ENCODE measurements at regions not wholly inside any gene's neighbourhood (a gene's known extent, or its start where the extent isn't known, plus 50 kb on each side); places are given as distances from the start of the nearest gene placed in this dataset.
"Not testable (repeated sequence)": the region's sequence is repeated elsewhere in the genome, so short reads cannot be mapped to it uniquely, and the experiment has no call there.

DNA sequence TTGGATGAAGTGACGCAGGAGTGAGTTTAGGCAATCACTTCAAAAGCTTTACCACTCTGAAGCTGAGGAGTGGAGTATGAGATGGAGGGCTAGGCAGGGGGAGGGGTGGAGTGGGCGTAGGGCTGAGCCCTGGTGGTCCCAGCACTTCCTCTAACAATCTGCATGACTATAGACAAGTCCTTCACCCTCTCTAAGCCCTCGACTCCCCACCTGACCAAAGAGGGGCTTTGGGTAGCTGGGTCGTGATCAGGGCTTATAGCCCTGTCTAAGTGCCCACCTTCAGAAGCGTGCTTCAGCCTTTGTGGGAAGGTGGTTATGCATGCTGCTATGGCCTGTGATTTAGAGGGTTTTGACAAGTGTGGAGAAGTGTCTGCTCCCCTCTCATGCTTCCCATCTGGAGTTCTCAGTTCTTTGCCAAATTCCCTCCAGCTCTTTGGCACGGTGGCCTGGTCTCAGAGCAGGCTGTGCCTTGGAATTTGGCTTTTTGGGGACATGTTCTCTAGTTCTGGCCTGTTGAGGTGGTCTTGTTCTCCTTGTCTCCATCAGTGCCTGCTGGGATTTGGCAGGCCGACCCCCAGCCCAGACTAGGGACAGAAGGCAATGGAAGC, 53.0 kb downstream of the ACTBL2 start:
- no peak for DNase-seq

- DNase-seq = not testable (repeated sequence)
Measured at GRCh38 chr5:57429021-57429420, 53.6 kb downstream of the ACTBL2 start.

DNA sequence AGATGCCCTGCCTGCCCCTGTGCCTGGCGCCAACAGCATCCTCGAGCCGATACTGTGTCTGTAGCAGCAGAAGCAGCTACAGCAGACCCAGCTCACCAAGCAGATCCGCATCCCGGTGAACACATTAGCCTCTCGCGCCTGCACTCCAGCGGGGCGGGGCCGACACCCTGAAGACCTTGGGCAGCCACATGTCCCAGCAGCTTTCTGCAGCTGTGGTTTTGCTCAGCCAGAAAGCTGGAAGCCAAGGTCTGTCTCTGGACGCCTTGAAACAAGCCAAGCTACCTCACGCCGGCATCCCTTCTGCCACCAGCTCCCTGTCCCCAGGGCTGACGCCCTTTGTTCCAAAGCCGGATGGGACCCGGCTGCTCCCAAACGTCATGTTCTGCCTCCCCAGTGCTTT, 59.6 kb downstream of the ACTBL2 start:
- DNase-seq = no peak

DNA sequence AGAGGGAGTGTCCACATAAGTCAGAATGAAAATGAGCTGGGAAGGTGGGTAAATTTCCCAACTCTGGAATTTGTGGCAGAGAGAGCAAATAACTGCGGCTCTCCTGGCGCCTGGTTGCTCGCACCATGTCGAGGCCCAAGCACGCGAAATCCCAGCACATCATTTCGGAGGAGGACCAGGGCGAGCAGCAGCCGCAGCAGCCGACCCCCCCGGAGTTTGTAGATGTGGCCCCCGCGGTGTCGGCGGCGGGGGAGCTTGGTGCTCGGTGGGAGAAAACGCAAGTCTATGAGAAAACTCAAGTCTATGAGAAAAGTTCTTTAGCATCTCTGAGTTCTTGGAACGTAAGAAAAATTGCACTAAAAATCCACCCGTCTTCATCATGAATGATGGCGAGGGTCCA, 60.3 kb downstream of the ACTBL2 start:
- DNase-seq = no peak

DNA sequence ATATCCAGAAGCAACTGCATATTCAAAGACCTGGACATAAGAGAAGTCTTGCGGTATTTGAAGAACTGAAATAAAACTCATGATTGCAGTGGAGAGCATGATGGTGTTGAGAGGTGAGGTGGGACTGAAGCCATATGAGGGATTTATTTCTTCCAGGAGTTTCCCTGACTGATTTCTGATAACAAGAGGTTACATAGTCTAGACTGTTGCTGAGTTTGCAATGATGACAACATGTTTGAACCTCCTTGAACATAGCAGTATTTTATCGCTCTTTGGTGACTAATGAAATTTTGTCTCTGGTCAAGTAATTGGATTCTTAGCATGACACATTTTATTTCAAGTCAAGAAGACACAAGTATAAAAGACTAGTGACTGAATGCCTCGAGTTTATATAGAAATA, 61.8 kb downstream of the ACTBL2 start:
- no peak for DNase-seq

DNA sequence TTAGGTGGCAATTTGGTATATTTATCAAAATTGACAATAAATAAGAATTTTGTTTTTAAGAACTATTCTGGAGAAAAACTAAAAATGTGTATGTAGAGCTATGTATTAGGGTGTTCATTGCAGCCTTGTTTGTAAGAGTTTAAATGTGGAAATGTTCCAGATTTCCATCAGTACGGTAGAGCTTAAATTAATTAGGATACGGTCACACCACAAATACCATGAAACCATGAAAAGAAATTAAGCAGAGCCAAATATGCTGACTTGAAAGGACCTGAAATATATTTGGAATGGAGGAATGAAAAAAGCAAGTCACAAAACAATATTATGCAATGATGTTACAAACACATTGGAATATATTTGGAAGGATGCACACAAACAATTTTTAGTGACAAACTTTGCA, 64.6 kb downstream of the ACTBL2 start:
- no peak for DNase-seq

- DNase-seq = no peak
Measured at GRCh38 chr5:57417320-57417719, 65.3 kb downstream of the ACTBL2 start.

GRCh38 chr5:57416278-57416994, 66.2 kb downstream of the ACTBL2 start:
- DNase-seq = no peak

DNA sequence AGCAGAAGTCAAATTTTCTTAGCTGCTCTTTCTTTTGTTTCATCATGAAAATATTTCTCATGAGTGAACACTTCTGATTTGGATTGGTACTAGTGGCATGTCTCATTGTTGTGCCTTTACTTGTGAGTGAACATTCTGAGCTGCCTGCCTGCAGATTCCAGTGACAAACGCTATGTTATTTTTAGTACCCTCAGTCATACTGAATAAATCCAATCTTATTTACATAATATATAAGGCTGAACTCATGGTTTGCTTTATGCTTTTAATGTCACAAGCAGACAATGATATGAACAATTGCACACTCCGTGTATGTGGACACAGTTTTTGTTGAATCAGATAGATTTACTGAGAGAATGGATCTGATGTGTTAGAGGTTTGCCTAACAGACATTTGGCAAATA, 67.8 kb downstream of the ACTBL2 start:
- no peak for DNase-seq

GRCh38 chr5:57414191-57414590, 68.4 kb downstream of the ACTBL2 start:
- no peak for DNase-seq

GRCh38 chr5:57413145-57413544, 69.5 kb downstream of the ACTBL2 start:
- no peak for DNase-seq

DNA sequence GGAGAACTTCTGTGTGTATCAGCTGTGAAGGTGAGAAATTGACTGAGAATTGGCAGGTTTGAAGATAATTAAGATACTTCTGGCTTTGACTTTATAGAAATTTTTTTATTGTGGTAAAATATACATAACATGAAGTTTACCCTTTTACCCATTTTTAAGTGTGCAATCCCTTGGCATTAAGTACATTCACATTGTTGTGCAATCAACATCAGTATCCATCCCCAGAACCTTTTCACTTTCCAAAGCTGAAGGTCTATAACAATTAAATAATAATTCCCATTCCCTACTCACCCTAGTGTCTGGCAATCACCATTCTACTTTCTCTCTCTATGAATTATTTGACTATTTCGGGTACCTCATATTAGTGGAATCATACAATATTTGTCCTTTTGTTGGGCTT, 69.9 kb downstream of the ACTBL2 start:
- DNase-seq = no peak

- no peak for DNase-seq
Measured at GRCh38 chr5:57411982-57412381, 70.6 kb downstream of the ACTBL2 start.

GRCh38 chr5:57410374-57411320, 72.0 kb downstream of the ACTBL2 start:
- DNase-seq = no peak

DNA sequence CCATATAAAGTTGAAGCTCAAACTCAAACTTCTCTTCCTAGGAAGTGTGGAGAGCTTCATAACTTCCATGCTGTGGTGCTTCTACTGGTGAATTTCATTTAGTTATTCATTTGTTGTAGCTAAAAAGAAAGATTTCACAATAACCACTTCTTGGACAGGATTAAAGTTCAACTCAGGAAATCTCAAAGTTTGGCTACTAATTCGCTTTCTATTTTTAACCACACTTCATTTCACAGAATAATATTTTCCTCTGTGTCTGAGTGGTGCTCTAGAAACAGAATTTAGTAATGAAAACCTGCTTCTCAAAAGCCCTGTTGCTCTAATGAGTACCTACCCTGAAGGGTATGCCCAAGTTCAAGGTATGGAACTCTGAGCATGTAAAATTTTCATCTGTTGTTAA, 73.9 kb downstream of the ACTBL2 start:
- no peak for DNase-seq

- no peak for DNase-seq
Measured at GRCh38 chr5:57408285-57408684, 74.3 kb downstream of the ACTBL2 start.

DNA sequence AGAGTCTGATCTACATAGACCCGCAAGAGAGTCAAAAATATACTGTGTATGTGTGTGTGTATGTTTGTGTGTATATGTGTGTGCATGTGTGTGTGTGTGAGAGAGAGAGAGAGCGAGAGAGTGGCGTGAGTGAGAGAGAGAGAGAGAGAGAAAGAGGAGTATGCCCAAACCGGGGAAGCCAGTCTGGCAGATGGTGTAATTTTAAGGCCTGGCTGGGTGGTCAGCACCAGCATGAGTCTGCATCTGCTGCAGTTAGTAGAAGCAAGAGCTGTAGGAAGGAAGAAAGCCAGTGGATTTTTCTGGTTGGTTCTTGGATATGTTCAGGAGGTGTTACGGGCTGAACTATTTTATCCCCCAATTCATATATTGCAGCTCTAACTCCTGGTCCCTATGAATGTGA, 75.2 kb downstream of the ACTBL2 start:
- no peak for DNase-seq

- DNase-seq = no peak
Measured at GRCh38 chr5:57406641-57407040, 76.0 kb downstream of the ACTBL2 start.

DNA sequence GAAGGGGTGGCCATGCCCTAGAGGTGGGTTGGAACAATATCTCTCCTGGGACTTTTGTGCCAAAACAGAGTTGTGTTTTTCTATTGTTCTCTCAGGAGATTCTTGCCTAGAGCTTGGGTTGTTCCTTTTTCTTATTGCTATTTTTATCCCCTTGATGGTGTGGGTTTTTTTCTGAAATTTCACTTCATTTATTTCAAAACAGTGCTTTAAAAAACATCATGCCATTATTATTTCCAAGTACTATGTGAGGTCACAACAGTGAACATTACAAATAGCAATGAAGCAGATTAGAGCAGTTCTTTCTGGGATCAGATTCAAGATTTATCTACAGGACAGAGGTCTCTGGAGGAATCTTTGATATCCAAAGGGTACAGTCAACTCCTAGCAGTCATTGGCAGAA, 76.6 kb downstream of the ACTBL2 start:
- no peak for DNase-seq

DNA sequence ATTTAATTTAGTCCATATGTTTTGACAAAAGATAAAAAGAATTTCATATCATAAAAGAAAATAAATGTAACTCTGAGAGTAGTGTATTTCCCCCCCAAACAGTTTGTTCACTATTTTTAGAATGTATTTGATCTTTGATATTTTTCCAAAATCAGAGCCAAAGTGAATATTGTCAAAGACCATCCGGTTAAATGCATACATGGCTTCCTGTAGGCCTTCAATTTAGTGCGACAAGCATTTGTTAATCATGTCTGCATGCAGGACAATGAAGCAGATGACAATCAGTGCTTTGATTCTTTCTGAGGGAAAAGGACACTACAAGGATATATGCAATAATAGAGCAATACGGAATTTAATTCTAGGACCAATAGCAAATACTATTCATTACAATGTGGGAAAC, 79.8 kb downstream of the ACTBL2 start:
- DNase-seq = no peak

- no peak for DNase-seq
Measured at GRCh38 chr5:57402348-57402747, 80.3 kb downstream of the ACTBL2 start.

- DNase-seq = no peak
Measured at GRCh38 chr5:57398413-57399093, 84.1 kb downstream of the ACTBL2 start.

DNA sequence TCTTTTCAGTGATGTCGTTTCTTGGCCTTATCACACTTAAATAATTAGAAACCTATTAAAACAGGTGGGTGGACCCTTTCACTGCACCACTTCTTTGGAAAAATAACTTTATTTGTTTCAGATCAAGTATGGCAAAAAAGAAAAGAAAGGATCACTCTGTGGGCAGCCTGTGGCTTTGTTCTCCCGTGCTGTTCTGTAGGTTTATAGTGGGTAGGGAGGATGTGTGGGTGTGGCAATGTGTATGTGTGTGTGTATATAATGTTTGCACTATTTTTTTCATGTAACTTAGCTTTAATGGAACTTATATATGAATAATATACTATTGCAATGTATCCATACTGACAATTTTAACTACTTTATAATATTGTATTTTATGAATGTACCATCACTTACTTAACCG, 85.9 kb downstream of the ACTBL2 start:
- DNase-seq = no peak

Measured in NK-92 treated with Interleukin-12 subunit alpha and Interleukin-12 subunit beta, amount 100 ng/mL, for 24 hours (cell line).